ENCODE measurements at regions not wholly inside any gene's neighbourhood (a gene's known extent, or its start where the extent isn't known, plus 50 kb on each side); places are given as distances from the start of the nearest gene placed in this dataset.

GRCh38 chr6:45784250-45784649 is 231.4 kb downstream of the CLIC5 start:
- H4K20me1 ChIP-seq (ENCODE audit: insufficient read depth) = no peaks in the 10 kb centered on the region
- TF ChIP-seq POLR2AphosphoS5 (IDR thresholded peaks at IDR 0.05) (no peak), RAD21 (conservative IDR thresholded peaks at IDR 0.05) (no peak), REST (IDR thresholded peaks at IDR 0.05; ENCODE audit: borderline replicate concordance) (no peak), EP300 (conservative IDR thresholded peaks at IDR 0.05; ENCODE audit: poor library complexity, severe bottlenecking) (no peak), SMC3 (conservative IDR thresholded peaks at IDR 0.05; ENCODE audit: poor library complexity) (no peak), CTCF (IDR thresholded peaks at IDR 0.05; ENCODE audit: poor library complexity, severe bottlenecking) (no peak), EZH2 (IDR thresholded peaks at IDR 0.05; ENCODE audit: borderline replicate concordance, insufficient read depth, low read length, poor library complexity, severe bottlenecking) (no peak), TAF1 (IDR thresholded peaks at IDR 0.05; ENCODE audit: low read depth) (no peak), MXI1 (conservative IDR thresholded peaks at IDR 0.05; ENCODE audit: poor library complexity, severe bottlenecking) (no peak)
- H2AFZ ChIP-seq (ENCODE audit: low read depth, low read length) = no peak overlapping the region
- H3K27me3 ChIP-seq (ENCODE audit: insufficient read depth, low read depth, low read length) = peaks cover 34% of the 10 kb centered on the region
- no peak overlapping the region for H3K4me2 ChIP-seq (ENCODE audit: low read length)
- no peaks in the 10 kb centered on the region for H3K79me2 ChIP-seq (replicated peaks; ENCODE audit: insufficient read depth, low read length)
- H3F3A ChIP-seq (ENCODE audit: insufficient read depth, low read length, poor library complexity, severe bottlenecking) = no peaks in the 10 kb centered on the region
- H3K9me3 ChIP-seq (ENCODE audit: low read length) = no peaks in the 10 kb centered on the region
- no peaks in the 10 kb centered on the region for H3K36me3 ChIP-seq (ENCODE audit: insufficient read depth, low read length)
- no peak overlapping the region for H3K4me3 ChIP-seq (ENCODE audit: low read length)
- H3K9ac ChIP-seq (ENCODE audit: low read length) = no peak overlapping the region
- H3K27ac ChIP-seq (ENCODE audit: low read length) = no peak overlapping the region
- no peaks in the 10 kb centered on the region for H3K9me2 ChIP-seq (ENCODE audit: insufficient read depth, low read length)

- no peak overlapping the region for H3K27ac ChIP-seq (ENCODE audit: low read length)
- H3K9me2 ChIP-seq (ENCODE audit: insufficient read depth, low read length) = no peaks in the 10 kb centered on the region
- H4K20me1 ChIP-seq (ENCODE audit: insufficient read depth) = no peaks in the 10 kb centered on the region
- H3K9ac ChIP-seq (ENCODE audit: low read length) = no peak overlapping the region
- no peak overlapping the region for H3K4me3 ChIP-seq (ENCODE audit: low read length)
- TF ChIP-seq RAD21 (conservative IDR thresholded peaks at IDR 0.05) (no peak), TAF1 (IDR thresholded peaks at IDR 0.05; ENCODE audit: low read depth) (no peak), POLR2AphosphoS5 (IDR thresholded peaks at IDR 0.05) (no peak)
- H3K79me2 ChIP-seq (replicated peaks; ENCODE audit: insufficient read depth, low read length) = no peaks in the 10 kb centered on the region
- H3K27me3 ChIP-seq (ENCODE audit: insufficient read depth, low read depth, low read length) = peaks cover 34% of the 10 kb centered on the region
- H3K9me3 ChIP-seq (ENCODE audit: low read length) = no peaks in the 10 kb centered on the region
- no peaks in the 10 kb centered on the region for H3K36me3 ChIP-seq (ENCODE audit: insufficient read depth, low read length)
- H2AFZ ChIP-seq (ENCODE audit: low read depth, low read length) = no peak overlapping the region
- no peak overlapping the region for H3K4me2 ChIP-seq (ENCODE audit: low read length)
- no peaks in the 10 kb centered on the region for H3F3A ChIP-seq (ENCODE audit: insufficient read depth, low read length, poor library complexity, severe bottlenecking)
These were observed 231.9 kb downstream of the CLIC5 start for GRCh38 chr6:45783716-45784115.

- Histone ChIP-seq H3K36me3 (ENCODE audit: insufficient read depth, low read length) (no peaks in the 10 kb centered on the region), H2AFZ (ENCODE audit: low read depth, low read length) (no peak overlapping the region), H3K79me2 (replicated peaks; ENCODE audit: insufficient read depth, low read length) (no peaks in the 10 kb centered on the region), H3K4me2 (ENCODE audit: low read length) (no peak overlapping the region), H3K27ac (ENCODE audit: low read length) (no peak overlapping the region), H3K9me3 (ENCODE audit: low read length) (no peaks in the 10 kb centered on the region), H3K9me2 (ENCODE audit: insufficient read depth, low read length) (no peaks in the 10 kb centered on the region), H3K4me3 (ENCODE audit: low read length) (no peak overlapping the region), H3K27me3 (ENCODE audit: insufficient read depth, low read depth, low read length) (peaks cover 28% of the 10 kb centered on the region), H3F3A (ENCODE audit: insufficient read depth, low read length, poor library complexity, severe bottlenecking) (no peaks in the 10 kb centered on the region), H3K9ac (ENCODE audit: low read length) (no peak overlapping the region), H4K20me1 (ENCODE audit: insufficient read depth) (no peaks in the 10 kb centered on the region)
- no peak for TF ChIP-seq CTCF (IDR thresholded peaks at IDR 0.05; ENCODE audit: poor library complexity, severe bottlenecking)
- TF ChIP-seq RAD21 (conservative IDR thresholded peaks at IDR 0.05) = no peak
- TF ChIP-seq SMC3 (conservative IDR thresholded peaks at IDR 0.05; ENCODE audit: poor library complexity) = no peak
- no peak for TF ChIP-seq REST (IDR thresholded peaks at IDR 0.05; ENCODE audit: borderline replicate concordance)
- TF ChIP-seq MXI1 (conservative IDR thresholded peaks at IDR 0.05; ENCODE audit: poor library complexity, severe bottlenecking) = no peak
- TF ChIP-seq EP300 (conservative IDR thresholded peaks at IDR 0.05; ENCODE audit: poor library complexity, severe bottlenecking) = no peak
- no peak for TF ChIP-seq POLR2AphosphoS5 (IDR thresholded peaks at IDR 0.05)
- TF ChIP-seq EZH2 (IDR thresholded peaks at IDR 0.05; ENCODE audit: borderline replicate concordance, insufficient read depth, low read length, poor library complexity, severe bottlenecking) = no peak
- TF ChIP-seq TAF1 (IDR thresholded peaks at IDR 0.05; ENCODE audit: low read depth) = no peak
These were observed 233.8 kb downstream of the CLIC5 start for GRCh38 chr6:45781890-45782289.
